Peyer's patch (tissue), 4 donors: ENCODE measurements at regions not wholly inside any gene's neighbourhood (a gene's known extent, or its start where the extent isn't known, plus 50 kb on each side); places are given as distances from the start of the nearest gene placed in this dataset.

Source experiments
- CTCF ChIP-seq, 6 experiments: fragments of 450-650 bp in 4 of 6; fragments of 200-600 bp in 2 of 6; sonication (generic) in 1 of 6; IDR thresholded peaks; one replicate each; pipeline ENCODE4 v1.5.1; 2017 to 2019; ENCODE audit warnings: antibody characterized with exemption in 6 of 6, mild to moderate bottlenecking in 3 of 6, moderate library complexity in 1 of 6
- POLR2A ChIP-seq, 2 donors: fragments of 450-650 bp; IDR thresholded peaks; one replicate each; pipeline ENCODE4 v1.5.1; 2017; ENCODE audit warnings: antibody characterized with exemption in 2 of 2, mild to moderate bottlenecking in 2 of 2, moderate library complexity in 2 of 2

GRCh38 chr12:70011353-70011752 lies 186.3 kb downstream of the MYRFL start:
- no peak for TF ChIP-seq CTCF (IDR thresholded peaks at IDR 0.05)
- no peak for TF ChIP-seq POLR2A (IDR thresholded peaks at IDR 0.05)
